Nephron progenitor cell (in vitro differentiated cells): ENCODE measurements at regions not wholly inside any gene's neighbourhood (a gene's known extent, or its start where the extent isn't known, plus 50 kb on each side); places are given as distances from the start of the nearest gene placed in this dataset.

ENCODE experiments used
- DNase-seq: peaks from one replicate; pipeline ENCODE4 v3.0.0; 2021
- H3K27ac Mint-ChIP-seq: 2 replicates; pipeline ENCODE4 v1.8.0; 2021; ENCODE audit warnings: mild to moderate bottlenecking, moderate library complexity, mixed read lengths
- H3K27me3 Mint-ChIP-seq: 2 replicates; pipeline ENCODE4 v1.8.0; 2021; ENCODE audit warnings: mild to moderate bottlenecking, low read depth, mixed read lengths; ENCODE audit not compliant: poor library complexity
- H3K36me3 Mint-ChIP-seq: 2 replicates; pipeline ENCODE4 v1.8.0; 2021; ENCODE audit warnings: low read depth, mixed read lengths
- H3K4me1 Mint-ChIP-seq: 2 replicates; pipeline ENCODE4 v1.8.0; 2021; ENCODE audit warnings: mixed read lengths
- H3K4me3 Mint-ChIP-seq: 2 replicates; pipeline ENCODE4 v1.8.0; 2021; ENCODE audit warnings: mild to moderate bottlenecking, moderate library complexity, mixed read lengths
- H3K9me3 Mint-ChIP-seq: 2 replicates; pipeline ENCODE4 v1.8.0; 2021; ENCODE audit warnings: mild to moderate bottlenecking, moderate library complexity, mixed read lengths
- CTCF ChIP-seq: fragments of 200-600 bp; sonication (generic); IDR thresholded peaks from 2 replicates; pipeline ENCODE4 v1.5.0; 2021; ENCODE audit warnings: antibody characterized with exemption

GRCh38 chr2:7226501-7226900, 309.3 kb downstream of the RNF144A start:
- TF ChIP-seq CTCF, result no peak
- Mint-ChIP-seq H3K4me3 (no peak overlapping the region), H3K9me3 (peaks cover 18% of the 10 kb centered on the region), H3K36me3 (peaks cover 5% of the 10 kb centered on the region), H3K27me3 (peaks cover 3% of the 10 kb centered on the region), H3K27ac (no peak overlapping the region), H3K4me1 (no peaks in the 10 kb centered on the region)
- DNase-seq, result no peak

GRCh38 chr2:7233126-7233525, 315.9 kb downstream of the RNF144A start:
- no peak for TF ChIP-seq CTCF
- no peaks in the 10 kb centered on the region for H3K9me3 Mint-ChIP-seq
- no peaks in the 10 kb centered on the region for H3K4me1 Mint-ChIP-seq
- no peak overlapping the region for H3K4me3 Mint-ChIP-seq
- no peak overlapping the region for H3K27ac Mint-ChIP-seq
- no peaks in the 10 kb centered on the region for H3K27me3 Mint-ChIP-seq
- H3K36me3 Mint-ChIP-seq, result no peaks in the 10 kb centered on the region
- DNase-seq, result no peak

GRCh38 chr2:7237466-7237865, 320.3 kb downstream of the RNF144A start:
- H3K36me3 Mint-ChIP-seq, result no peaks in the 10 kb centered on the region
- no peak overlapping the region for H3K4me3 Mint-ChIP-seq
- H3K27me3 Mint-ChIP-seq, result no peaks in the 10 kb centered on the region
- H3K4me1 Mint-ChIP-seq, result no peaks in the 10 kb centered on the region
- no peak overlapping the region for H3K27ac Mint-ChIP-seq
- no peaks in the 10 kb centered on the region for H3K9me3 Mint-ChIP-seq
- no peak for DNase-seq
- TF ChIP-seq CTCF, result no peak

- no peaks in the 10 kb centered on the region for H3K4me1 Mint-ChIP-seq
- DNase-seq, result no peak
- no peak for TF ChIP-seq CTCF
- H3K27ac Mint-ChIP-seq, result no peak overlapping the region
- H3K27me3 Mint-ChIP-seq, result no peaks in the 10 kb centered on the region
- H3K36me3 Mint-ChIP-seq, result no peaks in the 10 kb centered on the region
- H3K9me3 Mint-ChIP-seq, result no peaks in the 10 kb centered on the region
- H3K4me3 Mint-ChIP-seq, result no peak overlapping the region
Observed at GRCh38 chr2:7239078-7239477, 321.9 kb downstream of the RNF144A start.

- DNase-seq, result no peak
- Mint-ChIP-seq H3K4me3 (no peak overlapping the region), H3K4me1 (peaks cover 8% of the 10 kb centered on the region), H3K36me3 (no peaks in the 10 kb centered on the region), H3K27ac (no peak overlapping the region), H3K9me3 (no peaks in the 10 kb centered on the region), H3K27me3 (no peaks in the 10 kb centered on the region)
- TF ChIP-seq CTCF, result no peak
Observed at GRCh38 chr2:7241041-7241745, 324.0 kb downstream of the RNF144A start.

GRCh38 chr2:7242189-7242867, 325.1 kb downstream of the RNF144A start:
- Mint-ChIP-seq H3K27ac (no peak overlapping the region), H3K27me3 (no peaks in the 10 kb centered on the region), H3K36me3 (no peaks in the 10 kb centered on the region), H3K4me1 (peaks cover 8% of the 10 kb centered on the region), H3K9me3 (no peaks in the 10 kb centered on the region), H3K4me3 (no peak overlapping the region)
- TF ChIP-seq CTCF, result no peak
- no peak for DNase-seq
